ENCODE measurements at regions not wholly inside any gene's neighbourhood (a gene's known extent, or its start where the extent isn't known, plus 50 kb on each side); places are given as distances from the start of the nearest gene placed in this dataset.

- Mint-ChIP-seq H3K27me3 (ENCODE audit: insufficient read depth, unreplicated experiment) (no peaks in the 10 kb centered on the region), H3K36me3 (ENCODE audit: insufficient read depth, unreplicated experiment) (no peaks in the 10 kb centered on the region), H3K9me3 (ENCODE audit: unreplicated experiment) (no peaks in the 10 kb centered on the region), H3K4me1 (ENCODE audit: low read depth, unreplicated experiment) (no peaks in the 10 kb centered on the region), H3K4me3 (ENCODE audit: unreplicated experiment) (no peak overlapping the region), H3K27ac (ENCODE audit: unreplicated experiment) (no peak overlapping the region)
- Histone ChIP-seq H3K36me3 (ENCODE audit: control insufficient read depth, insufficient read depth, low read length) (no peaks in the 10 kb centered on the region), H3K27me3 (replicated peaks; ENCODE audit: control insufficient read depth, insufficient read depth, low read length) (no peaks in the 10 kb centered on the region), H3K4me3 (ENCODE audit: low read depth, low read length) (no peak overlapping the region), H3K4me1 (no peaks in the 10 kb centered on the region), H3K9me3 (no peaks in the 10 kb centered on the region)
- POLR2A ChIA-PET: no interaction called here
- CTCF ChIA-PET: no interaction called here
- DNase-seq: no peak
- BruUV-seq (replicated peaks): no TSS peak
- intact Hi-C loops (cut with micrococcal nuclease; ENCODE audit: unreplicated experiment): no loop called here
- TF ChIP-seq CTCF (IDR thresholded peaks at IDR 0.05; ENCODE audit: insufficient read depth in 1 of 2, low read depth in 1 of 2, low read length in 1 of 2, severe bottlenecking in 1 of 2, unreplicated experiment in 1 of 2): no peak
Measured at GRCh38 chr4:100651499-100652175, 133.8 kb upstream of the EMCN start.

DNA sequence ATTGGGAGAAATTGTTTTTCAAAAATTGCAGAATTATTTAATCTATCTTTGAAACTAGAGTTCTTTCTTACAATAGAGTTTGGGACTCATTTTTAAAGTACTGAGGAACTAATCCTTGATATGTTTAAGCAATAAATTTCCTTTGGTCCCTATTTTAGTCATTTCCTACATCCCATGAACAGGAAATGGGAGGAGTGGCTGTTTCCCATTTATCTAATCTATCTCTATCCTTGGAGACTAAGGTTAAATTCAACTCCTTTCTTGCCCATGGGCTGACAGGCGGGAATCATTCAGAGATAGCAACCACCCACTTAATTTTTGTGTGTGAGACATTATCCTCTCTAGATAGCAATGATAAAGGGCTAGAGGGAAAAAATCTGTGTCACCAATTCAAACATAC is 131.6 kb upstream of the EMCN start:
- Histone ChIP-seq H3K4me1 (no peaks in the 10 kb centered on the region), H3K36me3 (ENCODE audit: control insufficient read depth, insufficient read depth, low read length) (no peaks in the 10 kb centered on the region), H3K4me3 (ENCODE audit: low read depth, low read length) (no peak overlapping the region), H3K27me3 (replicated peaks; ENCODE audit: control insufficient read depth, insufficient read depth, low read length) (no peaks in the 10 kb centered on the region), H3K9me3 (no peaks in the 10 kb centered on the region)
- CTCF ChIA-PET: no interaction called here
- Mint-ChIP-seq H3K4me1 (ENCODE audit: low read depth, unreplicated experiment) (no peaks in the 10 kb centered on the region), H3K27ac (ENCODE audit: unreplicated experiment) (no peak overlapping the region), H3K9me3 (ENCODE audit: unreplicated experiment) (no peaks in the 10 kb centered on the region), H3K36me3 (ENCODE audit: insufficient read depth, unreplicated experiment) (no peaks in the 10 kb centered on the region), H3K4me3 (ENCODE audit: unreplicated experiment) (no peak overlapping the region), H3K27me3 (ENCODE audit: insufficient read depth, unreplicated experiment) (no peaks in the 10 kb centered on the region)
- intact Hi-C loops (cut with micrococcal nuclease; ENCODE audit: unreplicated experiment): no loop called here
- no peak for DNase-seq
- no peak for TF ChIP-seq CTCF (IDR thresholded peaks at IDR 0.05; ENCODE audit: insufficient read depth in 1 of 2, low read depth in 1 of 2, low read length in 1 of 2, severe bottlenecking in 1 of 2, unreplicated experiment in 1 of 2)
- POLR2A ChIA-PET: no interaction called here
- BruUV-seq (replicated peaks): no TSS peak

DNA sequence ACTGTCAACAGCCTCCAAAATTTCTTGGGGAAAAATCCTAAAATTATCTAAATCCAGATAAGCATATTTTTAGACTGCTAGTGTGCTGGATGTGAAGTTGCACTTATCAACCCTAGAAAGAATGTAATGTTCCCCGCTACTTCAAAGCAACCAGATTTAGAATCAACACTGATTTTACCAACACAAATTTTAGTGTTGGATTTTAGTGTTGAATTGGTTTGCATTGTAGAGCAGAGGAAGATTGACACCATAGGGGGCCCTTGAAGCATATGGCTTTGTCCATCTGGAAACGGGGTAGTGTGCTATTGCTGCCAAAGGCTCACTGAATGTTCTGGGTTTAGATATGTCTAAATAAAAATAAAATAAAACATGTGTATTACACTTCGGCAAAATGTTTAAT is 126.3 kb upstream of the EMCN start:
- ChIA-PET POLR2A (no interaction called here), CTCF (no interaction called here)
- no TSS peak for BruUV-seq (replicated peaks)

More for the DNA sequence above, 126.3 kb upstream of the EMCN start:
- no peaks in the 10 kb centered on the region for H3K27me3 Mint-ChIP-seq (ENCODE audit: insufficient read depth, unreplicated experiment)
- Histone ChIP-seq H3K4me3 (ENCODE audit: low read depth, low read length) (no peak overlapping the region), H3K4me1 (no peaks in the 10 kb centered on the region), H3K36me3 (ENCODE audit: control insufficient read depth, insufficient read depth, low read length) (no peaks in the 10 kb centered on the region), H3K27me3 (replicated peaks; ENCODE audit: control insufficient read depth, insufficient read depth, low read length) (no peaks in the 10 kb centered on the region), H3K9me3 (no peaks in the 10 kb centered on the region)
- H3K36me3 Mint-ChIP-seq (ENCODE audit: insufficient read depth, unreplicated experiment): no peaks in the 10 kb centered on the region
- no peak for TF ChIP-seq CTCF (IDR thresholded peaks at IDR 0.05; ENCODE audit: insufficient read depth in 1 of 2, low read depth in 1 of 2, low read length in 1 of 2, severe bottlenecking in 1 of 2, unreplicated experiment in 1 of 2)
- no peak overlapping the region for H3K27ac Mint-ChIP-seq (ENCODE audit: unreplicated experiment)
- no peaks in the 10 kb centered on the region for H3K4me1 Mint-ChIP-seq (ENCODE audit: low read depth, unreplicated experiment)
- no peaks in the 10 kb centered on the region for H3K9me3 Mint-ChIP-seq (ENCODE audit: unreplicated experiment)
- no peak for DNase-seq
- intact Hi-C loops (cut with micrococcal nuclease; ENCODE audit: unreplicated experiment): no loop called here
- no peak overlapping the region for H3K4me3 Mint-ChIP-seq (ENCODE audit: unreplicated experiment)

Data from Caco-2 (cell line).